ENCODE measurements at regions not wholly inside any gene's neighbourhood (a gene's known extent, or its start where the extent isn't known, plus 50 kb on each side); places are given as distances from the start of the nearest gene placed in this dataset.
A peak's percentile ranks its signal among the peaks of the same experiment; 100 is the strongest.

DNA sequence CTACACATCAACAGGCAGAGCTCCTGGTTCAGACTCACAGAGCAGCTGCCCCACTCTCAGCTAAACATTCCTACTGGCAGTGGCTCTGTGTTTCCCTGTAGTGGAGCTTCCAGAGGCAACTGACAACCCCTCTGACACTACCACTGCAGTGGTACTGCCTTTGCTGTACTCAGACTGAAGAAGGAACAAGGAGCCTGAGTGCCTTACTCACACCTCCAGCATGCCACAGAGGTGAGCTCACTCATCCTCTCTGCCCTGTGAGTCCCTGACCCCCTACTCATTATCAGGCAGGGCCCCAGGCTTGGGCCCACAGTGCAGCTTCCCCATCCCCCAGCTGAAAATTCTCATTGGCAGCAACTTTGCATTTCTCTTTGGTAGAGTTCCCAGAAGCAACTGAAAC is 240.5 kb upstream of the POF1B start:
- H3K36me3 Mint-ChIP-seq (ENCODE audit: low read depth): peaks cover 5% of the 10 kb centered on the region
- peaks cover 20% of the 10 kb centered on the region for H3K9me3 Mint-ChIP-seq
- H3K27ac Mint-ChIP-seq (ENCODE audit: unreplicated experiment): no peak overlapping the region
- no peak overlapping the region for H3K4me3 Mint-ChIP-seq
- no peaks in the 10 kb centered on the region for H3K4me1 Mint-ChIP-seq
- H3K27me3 Mint-ChIP-seq (ENCODE audit: low read depth): no peaks in the 10 kb centered on the region
- no peak for DNase-seq (ENCODE audit: low read depth, low spot score)
- no peak for TF ChIP-seq CTCF (conservative IDR thresholded peaks at IDR 0.05)

DNA sequence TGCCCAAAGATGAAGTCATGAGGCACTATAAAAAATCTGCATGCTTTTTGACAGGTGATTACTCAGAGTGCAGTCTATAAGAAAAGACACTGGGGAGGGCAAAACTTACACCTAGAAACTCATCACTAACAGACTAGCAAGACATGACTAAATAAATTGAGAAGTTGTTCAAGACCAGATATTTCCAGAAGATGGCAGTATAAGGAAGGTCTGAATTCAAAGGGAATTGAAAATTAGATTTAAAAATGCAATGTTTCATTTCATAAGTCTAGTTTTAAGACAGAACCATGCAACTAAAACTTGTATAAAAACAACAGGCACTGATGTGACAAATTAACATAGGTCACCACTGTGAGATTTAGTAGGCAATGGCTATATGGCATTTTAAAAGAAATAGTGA is 232.5 kb upstream of the POF1B start:
- Mint-ChIP-seq H3K36me3 (ENCODE audit: low read depth) (no peaks in the 10 kb centered on the region), H3K4me3 (no peak overlapping the region), H3K27ac (ENCODE audit: unreplicated experiment) (no peak overlapping the region), H3K4me1 (no peaks in the 10 kb centered on the region), H3K9me3 (no peaks in the 10 kb centered on the region), H3K27me3 (ENCODE audit: low read depth) (no peaks in the 10 kb centered on the region)
- no peak for DNase-seq (ENCODE audit: low read depth, low spot score)
- peak; percentile 63 for TF ChIP-seq CTCF (conservative IDR thresholded peaks at IDR 0.05)

GRCh38 chrX:85592980-85593379 is 213.5 kb upstream of the POF1B start:
- Mint-ChIP-seq H3K4me3 (no peak overlapping the region), H3K4me1 (no peaks in the 10 kb centered on the region), H3K27me3 (ENCODE audit: low read depth) (no peaks in the 10 kb centered on the region), H3K27ac (ENCODE audit: unreplicated experiment) (no peak overlapping the region), H3K9me3 (peaks cover 23% of the 10 kb centered on the region), H3K36me3 (ENCODE audit: low read depth) (peaks cover 2% of the 10 kb centered on the region)
- TF ChIP-seq CTCF (conservative IDR thresholded peaks at IDR 0.05): no peak
- DNase-seq (ENCODE audit: low read depth, low spot score): no peak

DNA sequence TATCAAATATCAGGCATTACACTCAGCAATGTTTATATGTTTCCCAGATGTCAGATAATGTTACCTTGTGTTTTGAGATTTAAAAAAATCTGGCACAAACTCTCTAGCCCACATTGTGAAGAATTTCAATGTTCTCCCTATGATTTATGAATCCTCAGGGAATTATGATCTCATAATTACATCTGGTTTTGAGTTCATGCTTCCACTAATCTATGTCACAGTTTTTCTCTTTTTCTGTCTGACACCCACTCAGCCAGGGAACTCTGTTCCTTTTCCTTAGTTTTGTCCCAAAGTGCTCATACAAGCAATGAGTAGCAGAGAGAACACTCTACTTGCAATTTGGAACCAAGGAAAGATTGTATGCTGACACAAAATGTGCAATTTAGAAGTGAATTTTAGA is 212.1 kb upstream of the POF1B start:
- no peak for TF ChIP-seq CTCF (conservative IDR thresholded peaks at IDR 0.05)
- H3K36me3 Mint-ChIP-seq (ENCODE audit: low read depth): peaks cover 2% of the 10 kb centered on the region
- no peak overlapping the region for H3K27ac Mint-ChIP-seq (ENCODE audit: unreplicated experiment)

DNA sequence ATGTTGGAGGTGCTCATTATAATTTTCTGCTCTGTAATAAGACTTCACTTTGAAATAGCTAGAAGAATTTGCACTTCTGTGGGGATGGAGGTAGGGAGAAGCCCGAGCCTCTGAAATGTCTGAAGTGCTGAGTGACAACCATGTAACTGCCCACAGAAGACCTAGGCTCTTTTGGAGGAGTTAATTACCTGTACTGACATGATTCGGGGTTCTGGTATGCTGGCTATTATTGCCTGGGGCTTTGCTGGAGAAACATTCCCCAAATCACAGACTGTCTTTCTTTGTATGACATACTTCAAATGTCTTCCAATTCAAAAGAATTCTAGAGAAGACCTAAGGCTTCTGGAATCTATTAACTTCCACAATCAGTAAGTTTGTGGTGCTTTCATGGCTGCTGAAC is 211.2 kb upstream of the POF1B start:
- Mint-ChIP-seq H3K27me3 (ENCODE audit: low read depth) (peaks cover under 1% of the 10 kb centered on the region), H3K9me3 (peaks cover 13% of the 10 kb centered on the region), H3K27ac (ENCODE audit: unreplicated experiment) (no peak overlapping the region), H3K36me3 (ENCODE audit: low read depth) (peaks cover 2% of the 10 kb centered on the region), H3K4me1 (no peaks in the 10 kb centered on the region), H3K4me3 (no peak overlapping the region)
- no peak for DNase-seq (ENCODE audit: low read depth, low spot score)
- TF ChIP-seq CTCF (conservative IDR thresholded peaks at IDR 0.05): no peak

More for the DNA sequence above, 212.1 kb upstream of the POF1B start:
- Mint-ChIP-seq H3K4me1 (no peaks in the 10 kb centered on the region), H3K27me3 (ENCODE audit: low read depth) (no peaks in the 10 kb centered on the region), H3K9me3 (peaks cover 17% of the 10 kb centered on the region), H3K4me3 (no peak overlapping the region)
- DNase-seq (ENCODE audit: low read depth, low spot score): no peak

DNA sequence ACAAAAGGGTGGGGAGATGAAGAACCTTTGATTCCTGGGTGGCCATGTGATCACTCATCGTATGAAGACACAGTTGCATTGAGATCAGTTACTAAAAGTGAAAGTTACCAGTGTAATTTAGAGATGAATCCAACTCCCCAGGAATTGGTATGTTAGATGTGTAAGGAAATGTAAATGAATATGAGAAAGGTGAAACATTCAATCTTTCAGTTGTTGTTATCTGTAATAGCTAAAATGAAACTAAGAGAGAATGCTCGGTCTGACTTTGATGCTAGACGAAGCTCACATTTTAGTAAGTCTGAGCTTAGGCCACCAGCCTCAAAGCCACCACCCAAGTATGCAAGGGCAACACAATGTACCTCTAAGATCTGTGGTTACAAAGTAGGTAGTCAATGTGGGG is 194.3 kb upstream of the POF1B start:
- no peaks in the 10 kb centered on the region for H3K27me3 Mint-ChIP-seq (ENCODE audit: low read depth)
- peaks cover 14% of the 10 kb centered on the region for H3K4me1 Mint-ChIP-seq
- H3K4me3 Mint-ChIP-seq: no peak overlapping the region
- no peaks in the 10 kb centered on the region for H3K36me3 Mint-ChIP-seq (ENCODE audit: low read depth)
- H3K9me3 Mint-ChIP-seq: peaks cover 14% of the 10 kb centered on the region
- no peak for DNase-seq (ENCODE audit: low read depth, low spot score)
- TF ChIP-seq CTCF (conservative IDR thresholded peaks at IDR 0.05): no peak
- H3K27ac Mint-ChIP-seq (ENCODE audit: unreplicated experiment): no peak overlapping the region

Measured in neural crest cell (in vitro differentiated cells).